Loucy (cell line): ENCODE measurements at regions not wholly inside any gene's neighbourhood (a gene's known extent, or its start where the extent isn't known, plus 50 kb on each side); places are given as distances from the start of the nearest gene placed in this dataset.

Source experiments
- H2AFZ ChIP-seq: fragments of 200-600 bp; sonication (generic); 2 replicates; pipeline ENCODE4 v1.6.0; 2016; ENCODE audit warnings: antibody characterized with exemption, mild to moderate bottlenecking, low read length, moderate library complexity
- H3F3A ChIP-seq: fragments of 200-600 bp; 2 replicates; pipeline ENCODE4 v1.6.0; 2016; ENCODE audit warnings: antibody characterized with exemption, low read depth, mild to moderate bottlenecking
- H3K27me3 ChIP-seq: fragments of 200-600 bp; sonication (generic); 2 replicates; pipeline ENCODE4 v1.6.1; 2014; ENCODE audit warnings: low read length, mild to moderate bottlenecking; ENCODE audit not compliant: insufficient read depth, poor library complexity, severe bottlenecking
- H3K36me3 ChIP-seq: fragments of 200-600 bp; sonication (generic); 2 replicates; pipeline ENCODE4 v1.6.1; 2016; ENCODE audit warnings: low read length; ENCODE audit not compliant: insufficient read depth
- H3K4me1 ChIP-seq: fragments of 200-600 bp; sonication (generic); 2 replicates; pipeline ENCODE4 v1.5.1; 2014; ENCODE audit warnings: low read length, mild to moderate bottlenecking; ENCODE audit not compliant: insufficient read depth, poor library complexity, severe bottlenecking
- H3K4me2 ChIP-seq: fragments of 200-600 bp; sonication (generic); 2 replicates; pipeline ENCODE4 v1.6.0; 2014; ENCODE audit warnings: antibody characterized with exemption, low read length, low read depth, mild to moderate bottlenecking; ENCODE audit not compliant: poor library complexity, severe bottlenecking
- H3K4me3 ChIP-seq: fragments of 200-600 bp; sonication (generic); 2 replicates; pipeline ENCODE4 v1.5.1; 2014; ENCODE audit warnings: low read length, mild to moderate bottlenecking, mixed read lengths; ENCODE audit not compliant: poor library complexity, severe bottlenecking
- H3K79me2 ChIP-seq: fragments of 200-600 bp; sonication (generic); 2 replicates; pipeline ENCODE4 v1.6.1; 2014; ENCODE audit warnings: low read length; ENCODE audit not compliant: insufficient read depth
- H3K9ac ChIP-seq: fragments of 200-600 bp; sonication (generic); 2 replicates; pipeline ENCODE4 v1.6.0; 2014; ENCODE audit warnings: mild to moderate bottlenecking, low read depth, low read length, moderate library complexity; ENCODE audit not compliant: poor library complexity, severe bottlenecking
- H3K9me2 ChIP-seq: fragments of 200-600 bp; sonication (generic); replicated peaks from 2 replicates; pipeline ENCODE4 v1.6.1; 2016; ENCODE audit warnings: low read depth, low read length, mixed read lengths
- H3K9me3 ChIP-seq: fragments of 200-600 bp; sonication (generic); 2 replicates; pipeline ENCODE4 v1.6.1; 2014; ENCODE audit warnings: mild to moderate bottlenecking, antibody characterized with exemption, low read length, low read depth; ENCODE audit not compliant: insufficient read depth
- H4K20me1 ChIP-seq: fragments of 200-600 bp; sonication (generic); 2 replicates; pipeline ENCODE4 v1.6.0; 2014; ENCODE audit warnings: antibody characterized with exemption, low read length, mild to moderate bottlenecking; ENCODE audit not compliant: insufficient read depth, poor library complexity, severe bottlenecking
- CTCF ChIP-seq: fragments of 200-600 bp; sonication (generic); conservative IDR thresholded peaks from 2 replicates; pipeline ENCODE4 v1.5.1; 2014; ENCODE audit warnings: mild to moderate bottlenecking, antibody characterized with exemption, low read length
- EZH2phosphoT487 ChIP-seq: fragments of 200-600 bp; IDR thresholded peaks from 2 replicates; pipeline ENCODE4 v1.6.1; 2018; ENCODE audit warnings: antibody characterized with exemption, mild to moderate bottlenecking, moderate library complexity, borderline replicate concordance

- Histone ChIP-seq H3K27me3 (no peaks in the 10 kb centered on the region), H3K4me2 (no peak overlapping the region), H2AFZ (no peak overlapping the region), H3K9me3 (no peaks in the 10 kb centered on the region; the same call in 1 of the 2 replicates), H3K36me3 (no peaks in the 10 kb centered on the region), H4K20me1 (no peaks in the 10 kb centered on the region), H3K9me2 (no peaks in the 10 kb centered on the region), H3K4me3 (no peak overlapping the region), H3K79me2 (no peaks in the 10 kb centered on the region), H3F3A (0 out of 2 replicates have a peak, but pooled peaks cover 8% of the 10 kb centered on the region), H3K4me1 (peaks cover 37% of the 10 kb centered on the region), H3K9ac (no peak overlapping the region)
- TF ChIP-seq CTCF (no peak), EZH2phosphoT487 (no peak)
Measured at GRCh38 chr10:128776673-128777252, 650.5 kb upstream of the MKI67 start.

GRCh38 chr10:128777342-128777741 lies 651.1 kb upstream of the MKI67 start:
- 0 out of 2 replicates have a peak, but pooled peaks cover 9% of the 10 kb centered on the region for H3F3A ChIP-seq
- no peak overlapping the region for H2AFZ ChIP-seq
- no peaks in the 10 kb centered on the region for H3K79me2 ChIP-seq
- no peak overlapping the region for H3K9ac ChIP-seq
- no peaks in the 10 kb centered on the region for H3K9me2 ChIP-seq
- H3K36me3 ChIP-seq: no peaks in the 10 kb centered on the region
- TF ChIP-seq EZH2phosphoT487 (no peak), CTCF (no peak)
- no peak overlapping the region for H3K4me3 ChIP-seq
- no peak overlapping the region for H3K4me2 ChIP-seq
- H3K27me3 ChIP-seq: no peaks in the 10 kb centered on the region
- H3K4me1 ChIP-seq: peaks cover 42% of the 10 kb centered on the region
- H4K20me1 ChIP-seq: no peaks in the 10 kb centered on the region
- no peaks in the 10 kb centered on the region for H3K9me3 ChIP-seq

GRCh38 chr10:128779416-128779815 lies 653.2 kb upstream of the MKI67 start:
- no peaks in the 10 kb centered on the region for H3K9me3 ChIP-seq
- TF ChIP-seq EZH2phosphoT487: no peak
- no peak for TF ChIP-seq CTCF

More at GRCh38 chr10:128779416-128779815, 653.2 kb upstream of the MKI67 start:
- Histone ChIP-seq H4K20me1 (no peaks in the 10 kb centered on the region), H3K9me2 (no peaks in the 10 kb centered on the region), H3F3A (0 out of 2 replicates have a peak, but pooled peaks cover 9% of the 10 kb centered on the region), H2AFZ (no peak overlapping the region), H3K9ac (no peak overlapping the region), H3K27me3 (no peaks in the 10 kb centered on the region), H3K79me2 (no peaks in the 10 kb centered on the region), H3K4me1 (peaks cover 52% of the 10 kb centered on the region), H3K4me2 (no peak overlapping the region), H3K4me3 (no peak overlapping the region), H3K36me3 (no peaks in the 10 kb centered on the region)
